ENCODE measurements at regions not wholly inside any gene's neighbourhood (a gene's known extent, or its start where the extent isn't known, plus 50 kb on each side); places are given as distances from the start of the nearest gene placed in this dataset.

- TF ChIP-seq CTCF (IDR thresholded peaks at IDR 0.05) (no peak), EP300 (IDR thresholded peaks at IDR 0.05) (no peak)
Measured at GRCh38 chr16:76713191-76713590, 436.0 kb downstream of the CNTNAP4 start.
